Activated CD8-positive, alpha-beta T cell treated with anti-CD3 and anti-CD28 coated beads, Interleukin-2, amount 10 ng/mL, durations not matched to agents 7 days and 5 days (primary cell): ENCODE measurements at regions not wholly inside any gene's neighbourhood (a gene's known extent, or its start where the extent isn't known, plus 50 kb on each side); places are given as distances from the start of the nearest gene placed in this dataset.
"Not testable (repeated sequence)": the region's sequence is repeated elsewhere in the genome, so short reads cannot be mapped to it uniquely, and the experiment has no call there.

Experiments
- ATAC-seq: fragments of 150-1000 bp; cut with Tn5 transposase; one replicate; pipeline ENCODE4 v1.10.0; 2021; ENCODE audit warnings: moderate library complexity
- CTCF ChIA-PET: fragments of 350-600 bp; sonication (Branson Sonifier 250); formaldehyde crosslinking; loops from one replicate; lab custom pipeline; 2021; ENCODE audit warnings: antibody characterized with exemption; lab: Charles Lee
- POLR2A ChIA-PET: fragments of 350-600 bp; sonication (Branson Sonifier 250); formaldehyde crosslinking; loops from one replicate; lab custom pipeline; 2021; ENCODE audit warnings: antibody characterized with exemption; lab: Charles Lee
- DNase-seq: peaks from one replicate; pipeline ENCODE4 v3.0.0-alpha.2; 2020
- H3K27ac Mint-ChIP-seq: one replicate; pipeline ENCODE4 v1.8.0; 2021; ENCODE audit warnings: mild to moderate bottlenecking, mixed read lengths
- H3K27me3 Mint-ChIP-seq: one replicate; pipeline ENCODE4 v1.8.0; 2021; ENCODE audit warnings: low read depth, mixed read lengths
- H3K36me3 Mint-ChIP-seq: one replicate; pipeline ENCODE4 v1.8.0; 2021; ENCODE audit warnings: low read depth, mixed read lengths
- H3K4me1 Mint-ChIP-seq: one replicate; pipeline ENCODE4 v1.8.0; 2021; ENCODE audit warnings: low read depth, mixed read lengths
- H3K4me3 Mint-ChIP-seq: one replicate; pipeline ENCODE4 v1.8.0; 2021; ENCODE audit warnings: mild to moderate bottlenecking, mixed read lengths
- H3K9me3 Mint-ChIP-seq: one replicate; pipeline ENCODE4 v1.8.0; 2022; ENCODE audit warnings: mixed read lengths; ENCODE audit not compliant: insufficient read depth

DNA sequence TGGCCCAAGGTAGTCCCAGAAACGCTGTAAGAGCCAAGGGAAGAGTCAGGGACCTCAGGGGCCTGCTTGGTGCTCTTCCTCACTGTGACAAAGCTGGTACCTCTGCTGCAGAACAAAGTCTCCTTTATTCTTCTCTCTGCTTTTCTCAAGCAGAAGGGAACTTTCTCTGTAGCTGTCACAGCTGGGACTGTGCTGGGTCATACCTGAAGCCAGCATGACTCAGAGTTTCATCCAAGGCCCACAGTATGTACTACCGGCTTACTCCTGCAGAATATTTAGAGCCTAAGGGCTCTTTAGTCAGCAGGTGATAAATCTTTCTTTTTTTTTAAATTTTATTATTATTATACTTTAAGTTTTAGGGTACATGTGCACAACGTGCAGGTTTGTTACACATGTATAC lies 183.2 kb downstream of the TINAG start:
- Mint-ChIP-seq H3K27me3 (no peaks in the 10 kb centered on the region), H3K36me3 (no peaks in the 10 kb centered on the region), H3K4me3 (no peak overlapping the region), H3K27ac (no peak overlapping the region), H3K9me3 (peaks cover 13% of the 10 kb centered on the region), H3K4me1 (no peaks in the 10 kb centered on the region)
- ATAC-seq (no peak), DNase-seq (no peak)
- POLR2A ChIA-PET: no interaction called here
- CTCF ChIA-PET: no interaction called here

DNA sequence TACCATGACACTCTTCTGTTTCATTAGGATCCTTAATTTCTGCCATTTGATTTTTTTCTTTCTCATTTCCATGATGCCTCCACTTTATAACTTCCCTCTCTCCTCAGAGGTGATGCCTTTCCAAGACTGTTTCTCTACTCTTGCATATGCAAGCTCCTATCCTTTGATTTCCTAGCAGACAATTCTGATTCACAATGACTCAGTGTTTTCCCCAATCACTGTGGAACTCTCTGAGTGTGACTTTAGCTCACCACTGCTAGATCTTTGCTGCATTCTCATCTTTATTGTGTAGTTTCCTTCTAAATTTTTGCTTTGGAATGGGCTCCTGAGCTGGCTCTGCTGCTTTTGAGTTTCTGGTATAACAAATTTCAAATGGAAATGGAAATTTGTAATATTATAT lies 184.9 kb downstream of the TINAG start:
- Mint-ChIP-seq H3K27me3 (no peaks in the 10 kb centered on the region), H3K9me3 (peaks cover 15% of the 10 kb centered on the region), H3K4me3 (no peak overlapping the region), H3K4me1 (no peaks in the 10 kb centered on the region), H3K27ac (no peak overlapping the region), H3K36me3 (no peaks in the 10 kb centered on the region)
- ChIA-PET CTCF (no interaction called here), POLR2A (no interaction called here)
- ATAC-seq (no peak), DNase-seq (no peak)

DNA sequence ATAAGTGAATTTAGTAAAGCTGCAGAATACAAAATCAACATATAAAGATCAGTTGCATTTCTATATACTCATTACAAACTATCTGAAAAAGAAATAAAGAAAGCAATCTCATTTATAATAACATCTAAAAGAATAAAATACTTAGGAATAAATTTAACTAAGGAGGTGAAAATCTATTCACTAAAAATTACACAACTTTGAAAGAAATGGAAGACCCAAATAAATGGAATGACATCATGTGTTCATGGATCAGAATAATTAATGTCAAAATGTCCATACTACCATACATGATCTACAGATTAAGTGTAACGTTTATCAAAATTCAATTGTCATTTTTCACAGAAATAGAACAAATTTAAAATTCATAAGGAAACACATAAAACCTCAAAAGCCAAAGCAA lies 194.9 kb downstream of the TINAG start:
- CTCF ChIA-PET: no interaction called here
- no peak overlapping the region for H3K4me3 Mint-ChIP-seq

DNA sequence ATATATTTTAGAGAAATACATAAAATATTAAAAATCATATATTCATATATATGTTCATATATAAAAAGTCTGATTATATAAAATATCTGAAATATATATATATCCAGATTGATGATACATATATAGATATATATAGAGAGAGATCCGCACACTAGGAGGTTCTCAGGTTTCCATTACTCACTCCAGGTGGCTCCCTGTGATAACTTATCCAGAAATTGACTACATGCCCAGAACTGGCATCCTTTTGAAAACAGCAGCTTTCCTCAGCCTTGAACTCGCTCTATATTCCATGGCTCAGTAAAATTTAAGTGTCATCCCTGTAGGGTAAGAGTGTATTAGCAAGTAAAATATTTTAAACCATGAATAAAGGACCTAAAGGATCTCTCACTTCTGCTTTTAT lies 206.8 kb downstream of the TINAG start:
- POLR2A ChIA-PET: no interaction called here
- DNase-seq: no peak
- H3K9me3 Mint-ChIP-seq: no peaks in the 10 kb centered on the region

More for the DNA sequence above, 194.9 kb downstream of the TINAG start:
- DNase-seq (no peak), ATAC-seq (no peak)
- POLR2A ChIA-PET: no interaction called here
- H3K27ac Mint-ChIP-seq: no peak overlapping the region
- H3K36me3 Mint-ChIP-seq: no peaks in the 10 kb centered on the region
- no peaks in the 10 kb centered on the region for H3K27me3 Mint-ChIP-seq
- no peaks in the 10 kb centered on the region for H3K4me1 Mint-ChIP-seq
- H3K9me3 Mint-ChIP-seq: peaks cover 5% of the 10 kb centered on the region

DNA sequence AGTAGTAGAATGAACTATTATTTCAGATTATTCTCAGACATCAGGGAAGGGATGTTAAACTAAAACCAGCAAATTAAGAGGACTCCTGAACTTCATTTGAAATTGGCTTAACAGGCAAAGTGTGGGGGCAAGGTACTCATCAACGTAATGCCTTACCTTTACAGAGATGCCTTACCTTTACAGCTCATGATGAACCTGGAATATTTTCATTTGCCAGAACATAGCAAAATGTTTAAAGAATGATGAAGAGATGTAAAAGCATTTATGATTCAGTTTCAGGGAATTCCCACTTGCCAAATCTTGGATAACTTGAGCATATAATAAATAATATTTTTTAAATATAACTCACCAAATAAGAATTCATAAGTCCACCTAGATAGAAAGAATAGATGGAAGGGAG lies 207.5 kb downstream of the TINAG start:
- Mint-ChIP-seq H3K36me3 (no peaks in the 10 kb centered on the region), H3K4me3 (no peak overlapping the region), H3K27me3 (no peaks in the 10 kb centered on the region), H3K9me3 (no peaks in the 10 kb centered on the region), H3K27ac (no peak overlapping the region), H3K4me1 (no peaks in the 10 kb centered on the region)
- ATAC-seq (no peak), DNase-seq (no peak)
- ChIA-PET POLR2A (no interaction called here), CTCF (no interaction called here)

More for the DNA sequence above, 206.8 kb downstream of the TINAG start:
- no peak for ATAC-seq
- no peak overlapping the region for H3K27ac Mint-ChIP-seq
- no peaks in the 10 kb centered on the region for H3K27me3 Mint-ChIP-seq
- H3K36me3 Mint-ChIP-seq: no peaks in the 10 kb centered on the region
- H3K4me3 Mint-ChIP-seq: no peak overlapping the region
- CTCF ChIA-PET: no interaction called here
- no peaks in the 10 kb centered on the region for H3K4me1 Mint-ChIP-seq

DNA sequence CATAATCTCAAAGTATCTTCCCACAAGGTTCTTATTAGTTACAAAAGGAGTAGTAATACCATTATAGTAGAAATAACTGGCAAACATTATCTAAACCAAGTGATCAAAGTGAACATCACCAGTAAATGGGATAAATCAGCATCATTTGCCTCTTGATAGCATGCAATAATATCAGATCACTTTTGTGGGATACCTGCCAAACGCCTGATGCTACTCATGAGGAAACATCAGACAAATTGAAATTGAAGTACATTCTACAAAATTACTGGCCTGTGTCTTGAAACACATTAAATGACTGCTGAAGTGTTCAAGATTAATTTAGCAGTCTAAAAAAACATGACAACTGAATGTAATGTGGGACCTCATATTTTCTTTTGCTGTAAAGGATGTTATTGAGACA lies 208.1 kb downstream of the TINAG start:
- no peak for ATAC-seq
- Mint-ChIP-seq H3K4me1 (no peaks in the 10 kb centered on the region), H3K9me3 (no peaks in the 10 kb centered on the region), H3K4me3 (no peak overlapping the region), H3K27me3 (no peaks in the 10 kb centered on the region), H3K27ac (no peak overlapping the region), H3K36me3 (no peaks in the 10 kb centered on the region)
- no peak for DNase-seq
- ChIA-PET CTCF (no interaction called here), POLR2A (no interaction called here)

DNA sequence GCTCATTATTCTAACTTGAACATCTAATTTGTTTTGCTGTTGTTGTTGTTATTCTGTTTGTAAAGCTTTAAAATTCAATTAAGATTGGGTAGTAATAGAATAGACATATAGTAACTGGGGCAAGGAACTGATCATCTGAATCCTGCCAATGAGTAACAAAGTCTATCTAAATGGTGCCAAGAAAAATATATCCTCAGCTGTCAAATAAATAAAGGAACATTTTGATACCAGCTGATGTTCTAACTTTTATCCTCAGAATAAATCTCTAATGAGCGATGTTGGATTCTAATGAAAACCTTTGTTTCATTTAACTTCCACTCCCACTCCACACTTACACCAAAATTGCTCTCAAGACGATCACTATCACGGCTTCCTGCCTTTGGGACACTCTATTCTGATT lies 210.9 kb downstream of the TINAG start:
- POLR2A ChIA-PET: no interaction called here
- Mint-ChIP-seq H3K4me3 (no peak overlapping the region), H3K9me3 (peaks cover 5% of the 10 kb centered on the region), H3K4me1 (no peaks in the 10 kb centered on the region), H3K27ac (no peak overlapping the region), H3K36me3 (no peaks in the 10 kb centered on the region), H3K27me3 (no peaks in the 10 kb centered on the region)
- DNase-seq (no peak), ATAC-seq (no peak)
- CTCF ChIA-PET: no interaction called here

DNA sequence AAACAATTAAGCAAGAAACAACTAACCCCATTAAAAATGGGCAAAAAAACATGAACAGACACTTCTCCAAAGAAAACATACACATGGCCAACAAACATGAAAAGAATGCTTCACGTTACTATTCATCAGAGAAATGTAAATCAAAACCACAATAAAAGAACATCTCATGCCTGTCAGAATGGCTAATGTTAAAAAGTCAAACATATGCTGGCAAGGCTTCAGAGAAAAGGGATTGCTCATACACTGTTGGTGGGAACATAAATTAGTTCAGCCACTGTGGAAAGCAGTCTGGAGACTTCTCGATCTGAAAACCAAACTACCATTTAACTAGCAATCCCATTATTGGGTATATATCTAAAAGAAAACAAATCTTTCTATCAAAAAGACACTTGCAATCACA lies 217.5 kb downstream of the TINAG start:
- Mint-ChIP-seq H3K36me3 (no peaks in the 10 kb centered on the region), H3K4me1 (no peaks in the 10 kb centered on the region), H3K27me3 (no peaks in the 10 kb centered on the region), H3K9me3 (peaks cover 8% of the 10 kb centered on the region), H3K27ac (no peak overlapping the region), H3K4me3 (no peak overlapping the region)
- DNase-seq (no peak), ATAC-seq (no peak)
- CTCF ChIA-PET: no interaction called here
- POLR2A ChIA-PET: no interaction called here

DNA sequence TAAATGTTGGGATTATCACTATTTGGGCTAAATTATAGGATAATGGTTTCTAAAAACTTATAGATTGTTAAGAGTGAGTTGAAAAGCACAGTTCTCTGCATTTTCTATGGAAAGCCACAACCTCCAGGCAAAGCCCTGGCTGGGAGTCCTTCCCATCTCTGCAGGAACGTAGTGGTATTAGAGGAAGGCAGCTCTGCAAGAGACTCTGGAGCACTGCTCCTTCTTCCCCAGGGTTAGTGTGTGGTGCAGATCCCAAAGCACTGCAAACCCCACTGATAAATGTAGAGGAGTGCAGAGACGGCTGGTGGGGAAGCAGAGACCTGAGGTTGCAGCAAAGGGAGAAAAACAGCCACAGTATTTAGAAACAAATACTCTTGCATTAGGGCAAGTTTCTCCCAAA lies 225.3 kb downstream of the TINAG start:
- ChIA-PET POLR2A (no interaction called here), CTCF (no interaction called here)
- H3K27ac Mint-ChIP-seq: no peak overlapping the region
- H3K36me3 Mint-ChIP-seq: no peaks in the 10 kb centered on the region
- ATAC-seq (no peak), DNase-seq (no peak)
- no peaks in the 10 kb centered on the region for H3K27me3 Mint-ChIP-seq
- H3K4me3 Mint-ChIP-seq: no peak overlapping the region
- no peaks in the 10 kb centered on the region for H3K9me3 Mint-ChIP-seq
- H3K4me1 Mint-ChIP-seq: no peaks in the 10 kb centered on the region

DNA sequence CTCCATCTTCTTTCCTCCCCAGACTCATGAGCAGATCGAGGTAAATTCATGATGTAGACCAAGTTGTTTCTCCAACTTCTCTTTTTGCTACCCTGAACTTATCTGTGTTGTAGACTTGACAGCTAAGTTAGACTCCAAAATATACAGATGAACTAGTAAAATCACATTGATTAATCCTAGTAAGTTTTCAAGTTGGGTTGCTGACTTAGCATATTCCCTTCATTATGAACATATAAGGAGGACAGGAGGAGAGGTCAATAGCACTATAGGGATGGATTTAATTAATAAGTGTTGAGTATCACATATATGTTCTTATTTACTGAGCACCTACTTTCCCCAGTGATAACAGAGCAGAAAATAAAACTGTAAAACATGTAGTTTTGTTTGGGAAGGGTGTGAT lies 227.3 kb downstream of the TINAG start:
- DNase-seq: no peak
- ChIA-PET CTCF (no interaction called here), POLR2A (no interaction called here)
- no peak overlapping the region for H3K4me3 Mint-ChIP-seq
- H3K9me3 Mint-ChIP-seq: no peaks in the 10 kb centered on the region
- ATAC-seq: no peak
- no peak overlapping the region for H3K27ac Mint-ChIP-seq
- no peaks in the 10 kb centered on the region for H3K36me3 Mint-ChIP-seq
- no peaks in the 10 kb centered on the region for H3K4me1 Mint-ChIP-seq
- H3K27me3 Mint-ChIP-seq: no peaks in the 10 kb centered on the region

DNA sequence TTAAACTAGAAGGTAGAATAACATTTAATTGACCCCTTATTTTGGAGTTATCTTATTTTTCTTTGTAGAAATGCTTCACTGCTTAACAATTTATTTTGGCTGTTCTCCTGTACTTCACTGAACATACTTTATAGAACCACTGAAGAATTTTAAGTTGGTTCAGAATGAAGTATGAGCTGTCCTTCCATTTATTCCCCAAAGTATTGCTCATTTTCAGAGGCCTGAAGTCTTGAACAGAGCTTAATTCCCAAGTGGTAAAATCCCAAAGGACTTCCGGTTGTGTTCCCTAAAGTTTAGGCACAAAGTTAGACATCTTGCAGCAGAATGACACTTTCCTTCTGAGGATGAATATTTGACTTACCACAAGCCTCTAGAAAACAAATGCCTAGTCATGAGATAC lies 233.3 kb downstream of the TINAG start:
- peaks cover 4% of the 10 kb centered on the region for H3K9me3 Mint-ChIP-seq
- H3K36me3 Mint-ChIP-seq: no peaks in the 10 kb centered on the region
- ChIA-PET CTCF (no interaction called here), POLR2A (no interaction called here)
- H3K4me3 Mint-ChIP-seq: no peak overlapping the region
- DNase-seq (no peak), ATAC-seq (no peak)
- no peak overlapping the region for H3K27ac Mint-ChIP-seq
- H3K4me1 Mint-ChIP-seq: no peaks in the 10 kb centered on the region
- H3K27me3 Mint-ChIP-seq: no peaks in the 10 kb centered on the region

DNA sequence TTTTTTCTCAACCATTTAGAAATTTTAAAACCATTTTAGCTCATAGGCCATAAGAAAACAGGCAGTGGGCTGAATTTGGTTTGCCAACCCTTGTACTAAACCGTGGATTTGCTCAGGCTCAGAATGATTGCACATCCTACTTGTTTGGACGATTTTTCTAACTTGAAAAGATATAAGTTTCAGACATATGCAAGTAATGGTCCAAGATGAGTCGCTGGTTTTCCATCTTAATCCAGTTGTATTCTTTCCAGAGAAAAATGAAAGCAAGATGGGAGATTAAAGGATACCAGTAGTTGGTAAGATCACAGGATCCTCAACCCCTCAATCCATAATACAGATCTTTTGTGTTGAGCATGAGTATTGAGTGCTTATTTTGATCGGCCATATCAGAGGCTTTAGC lies 250.9 kb downstream of the TINAG start:
- Mint-ChIP-seq H3K4me1 (no peaks in the 10 kb centered on the region), H3K9me3 (peaks cover 5% of the 10 kb centered on the region), H3K27me3 (no peaks in the 10 kb centered on the region), H3K4me3 (no peak overlapping the region), H3K36me3 (no peaks in the 10 kb centered on the region), H3K27ac (no peak overlapping the region)
- ChIA-PET POLR2A (no interaction called here), CTCF (no interaction called here)
- ATAC-seq: no peak
- DNase-seq: no peak

DNA sequence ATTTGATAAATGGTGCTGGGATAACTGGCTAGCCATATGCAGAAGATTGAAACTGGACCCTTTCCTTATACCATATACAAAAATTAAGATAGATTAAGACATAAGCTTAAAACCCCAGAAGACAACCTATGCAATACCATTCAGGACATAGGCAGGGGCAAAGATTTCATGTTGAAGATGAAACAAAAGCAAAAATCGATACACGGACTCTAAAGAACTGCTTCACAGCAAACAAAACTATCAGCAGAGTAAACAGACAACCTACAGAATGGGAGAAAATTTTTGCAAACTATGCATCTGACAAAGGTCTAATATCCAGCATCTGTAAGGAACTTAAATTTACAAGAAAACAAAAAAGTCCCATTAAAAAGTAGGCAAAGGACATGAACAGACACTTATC lies 255.9 kb downstream of the TINAG start:
- H3K4me3 Mint-ChIP-seq, H3K4me1 Mint-ChIP-seq, H3K27ac Mint-ChIP-seq, DNase-seq, POLR2A ChIA-PET, ATAC-seq, H3K9me3 Mint-ChIP-seq, H3K36me3 Mint-ChIP-seq, CTCF ChIA-PET, H3K27me3 Mint-ChIP-seq: not testable (repeated sequence)
